Endodermal cell (in vitro differentiated cells): ENCODE measurements at regions not wholly inside any gene's neighbourhood (a gene's known extent, or its start where the extent isn't known, plus 50 kb on each side); places are given as distances from the start of the nearest gene placed in this dataset.

ENCODE experiments used
- DNase-seq: peaks from one replicate; pipeline ENCODE4 v3.0.0-alpha.2; 2017
- H3K27ac ChIP-seq: 2 replicates; pipeline ENCODE4 v1.5.1; 2013; ENCODE audit warnings: mild to moderate bottlenecking, low read depth, low read length, moderate library complexity
- H3K27me3 ChIP-seq: 2 replicates; pipeline ENCODE4 v1.6.1; 2013; ENCODE audit warnings: mild to moderate bottlenecking, low read length, moderate library complexity; ENCODE audit not compliant: insufficient read depth, control insufficient read depth, poor library complexity, severe bottlenecking
- H3K36me3 ChIP-seq: 2 replicates; pipeline ENCODE4 v1.7.0; 2013; ENCODE audit warnings: mild to moderate bottlenecking, low read length, moderate library complexity; ENCODE audit not compliant: control insufficient read depth, insufficient read depth
- H3K4me1 ChIP-seq: one replicate; pipeline ENCODE4 v1.7.0; 2013; ENCODE audit warnings: low read length; ENCODE audit not compliant: control insufficient read depth, insufficient read depth
- H3K4me3 ChIP-seq: 2 replicates; pipeline ENCODE4 v1.5.1; 2013; ENCODE audit warnings: mild to moderate bottlenecking, low read length, moderate library complexity
- H3K9ac ChIP-seq: 2 replicates; pipeline ENCODE4 v1.6.1; 2013; ENCODE audit warnings: mild to moderate bottlenecking, low read length, moderate library complexity; ENCODE audit not compliant: poor library complexity, severe bottlenecking; ENCODE audit errors: extremely low read depth
- H3K9me3 ChIP-seq: 2 replicates; pipeline ENCODE4 v1.6.1; 2013; ENCODE audit warnings: mild to moderate bottlenecking, low read length, moderate library complexity; ENCODE audit not compliant: control insufficient read depth
- H3K27ac Mint-ChIP-seq: 2 replicates; pipeline ENCODE4 v1.8.0; 2020; ENCODE audit warnings: mixed read lengths
- H3K27me3 Mint-ChIP-seq: 2 replicates; pipeline ENCODE4 v1.8.0; 2021; ENCODE audit warnings: mild to moderate bottlenecking, mixed read lengths; ENCODE audit not compliant: insufficient read depth
- H3K36me3 Mint-ChIP-seq: 2 replicates; pipeline ENCODE4 v1.8.0; 2020; ENCODE audit warnings: low read depth, mixed read lengths
- H3K4me1 Mint-ChIP-seq: 2 replicates; pipeline ENCODE4 v1.8.0; 2020; ENCODE audit warnings: mixed read lengths
- H3K4me3 Mint-ChIP-seq: 2 replicates; pipeline ENCODE4 v1.8.0; 2020; ENCODE audit warnings: mild to moderate bottlenecking, moderate library complexity, mixed read lengths
- H3K9me3 Mint-ChIP-seq: 2 replicates; pipeline ENCODE4 v1.8.0; 2020; ENCODE audit warnings: mild to moderate bottlenecking, mixed read lengths
- WGBS, 2 experiments: methylation state at CpG; one replicate each; pipeline versions ENCODE4 v1.1.5 to v1.1.7; 2013; ENCODE audit warnings: missing lambda C conversion rate in 2 of 2, mixed read lengths in 1 of 2; ENCODE audit not compliant: insufficient coverage in 1 of 2, insufficient read length in 1 of 2; 5-methylcytosine and 5-hydroxymethylcytosine counted together
- TF ChIP-seq, protein P1 (sequence below): fragments of 200-600 bp; sonication (generic); conservative IDR thresholded peaks from 2 replicates; pipeline ENCODE4 v1.5.0; 2021; ENCODE audit warnings: antibody characterized with exemption, mild to moderate bottlenecking

DNA sequence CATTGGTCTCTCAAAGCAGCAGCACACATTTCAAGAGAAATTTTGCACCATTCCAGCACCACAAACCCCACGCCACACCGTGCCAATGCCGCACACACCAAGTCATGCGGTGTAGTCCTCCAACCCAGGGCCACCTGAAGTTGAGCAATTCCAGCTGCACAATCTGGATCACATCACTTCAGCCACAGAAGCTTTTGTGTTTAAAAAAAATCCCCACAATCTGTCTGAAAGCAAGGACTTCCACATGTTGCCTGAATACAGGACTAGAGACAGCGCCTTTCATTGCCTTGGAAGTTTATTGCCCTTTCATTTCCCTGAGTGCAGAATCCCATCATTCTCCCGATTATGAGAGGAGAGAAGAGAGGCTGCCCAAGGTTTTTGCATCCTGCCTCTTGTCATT is 175.6 kb upstream of the BCL6 start:
- Mint-ChIP-seq H3K4me1 (peaks cover 12% of the 10 kb centered on the region), H3K9me3 (peaks cover 22% of the 10 kb centered on the region), H3K27ac (no peak overlapping the region), H3K4me3 (no peak overlapping the region), H3K27me3 (peaks cover 26% of the 10 kb centered on the region), H3K36me3 (no peaks in the 10 kb centered on the region)
- no peak overlapping the region for H3K9ac ChIP-seq
- H3K4me1 ChIP-seq: peaks cover 6% of the 10 kb centered on the region
- peaks cover 15% of the 10 kb centered on the region for H3K27me3 ChIP-seq
- H3K27ac ChIP-seq: no peak overlapping the region
- no peak for DNase-seq
- H3K36me3 ChIP-seq: no peaks in the 10 kb centered on the region
- H3K4me3 ChIP-seq: no peak overlapping the region
- TF ChIP-seq, protein P1, sequence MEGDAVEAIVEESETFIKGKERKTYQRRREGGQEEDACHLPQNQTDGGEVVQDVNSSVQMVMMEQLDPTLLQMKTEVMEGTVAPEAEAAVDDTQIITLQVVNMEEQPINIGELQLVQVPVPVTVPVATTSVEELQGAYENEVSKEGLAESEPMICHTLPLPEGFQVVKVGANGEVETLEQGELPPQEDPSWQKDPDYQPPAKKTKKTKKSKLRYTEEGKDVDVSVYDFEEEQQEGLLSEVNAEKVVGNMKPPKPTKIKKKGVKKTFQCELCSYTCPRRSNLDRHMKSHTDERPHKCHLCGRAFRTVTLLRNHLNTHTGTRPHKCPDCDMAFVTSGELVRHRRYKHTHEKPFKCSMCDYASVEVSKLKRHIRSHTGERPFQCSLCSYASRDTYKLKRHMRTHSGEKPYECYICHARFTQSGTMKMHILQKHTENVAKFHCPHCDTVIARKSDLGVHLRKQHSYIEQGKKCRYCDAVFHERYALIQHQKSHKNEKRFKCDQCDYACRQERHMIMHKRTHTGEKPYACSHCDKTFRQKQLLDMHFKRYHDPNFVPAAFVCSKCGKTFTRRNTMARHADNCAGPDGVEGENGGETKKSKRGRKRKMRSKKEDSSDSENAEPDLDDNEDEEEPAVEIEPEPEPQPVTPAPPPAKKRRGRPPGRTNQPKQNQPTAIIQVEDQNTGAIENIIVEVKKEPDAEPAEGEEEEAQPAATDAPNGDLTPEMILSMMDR: no peak
- 93 to 100% methylated on average over 6 of the region's 6 CpGs for WGBS, 2 experiments
- H3K9me3 ChIP-seq: peaks cover 12% of the 10 kb centered on the region

DNA sequence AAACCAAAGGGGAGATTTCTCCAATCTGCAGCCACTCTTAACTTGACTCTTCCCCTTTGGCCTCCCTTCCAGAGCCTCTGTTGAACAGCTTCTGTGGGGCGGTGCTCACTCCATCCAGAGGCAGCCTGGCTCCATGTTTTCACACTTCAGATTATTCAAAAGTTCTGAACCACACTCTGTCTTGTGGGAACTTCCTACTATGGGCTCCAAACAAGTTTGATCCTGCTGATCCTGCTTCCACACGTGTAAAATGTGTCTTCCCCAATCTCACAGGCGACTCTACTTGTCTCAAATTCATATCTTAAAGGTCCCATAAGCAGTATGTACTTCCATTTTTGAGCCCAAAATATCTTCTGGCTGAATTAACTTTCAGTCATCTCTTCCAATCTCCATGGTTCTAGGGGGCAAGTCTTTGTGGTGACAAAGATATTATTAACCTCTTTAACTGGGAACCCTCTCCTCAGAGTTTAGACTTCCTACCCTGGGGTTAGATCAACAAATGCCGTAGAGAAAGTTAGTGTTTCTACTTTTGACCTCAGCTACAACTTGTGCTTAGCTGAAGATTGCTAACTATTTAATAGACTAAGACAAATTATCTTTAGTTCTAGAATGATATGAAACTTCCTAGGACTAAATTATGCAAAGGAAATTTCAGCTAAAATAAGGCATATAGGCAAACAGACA is 176.3 kb upstream of the BCL6 start:
- H3K36me3 ChIP-seq: no peaks in the 10 kb centered on the region
- Mint-ChIP-seq H3K9me3 (peaks cover 22% of the 10 kb centered on the region), H3K27me3 (peaks cover 26% of the 10 kb centered on the region), H3K36me3 (no peaks in the 10 kb centered on the region), H3K4me1 (peaks cover 12% of the 10 kb centered on the region), H3K4me3 (no peak overlapping the region), H3K27ac (no peak overlapping the region)
- no peak overlapping the region for H3K9ac ChIP-seq
- H3K27me3 ChIP-seq: peaks cover 15% of the 10 kb centered on the region
- H3K9me3 ChIP-seq: peaks cover 12% of the 10 kb centered on the region
- WGBS, 2 experiments: 85 to 90% methylated on average over 3 to 4 of the region's 4 CpGs
- no peak for DNase-seq
- H3K27ac ChIP-seq: no peak overlapping the region
- no peak overlapping the region for H3K4me3 ChIP-seq
- peaks cover 6% of the 10 kb centered on the region for H3K4me1 ChIP-seq
- TF ChIP-seq, protein P1: no peak

DNA sequence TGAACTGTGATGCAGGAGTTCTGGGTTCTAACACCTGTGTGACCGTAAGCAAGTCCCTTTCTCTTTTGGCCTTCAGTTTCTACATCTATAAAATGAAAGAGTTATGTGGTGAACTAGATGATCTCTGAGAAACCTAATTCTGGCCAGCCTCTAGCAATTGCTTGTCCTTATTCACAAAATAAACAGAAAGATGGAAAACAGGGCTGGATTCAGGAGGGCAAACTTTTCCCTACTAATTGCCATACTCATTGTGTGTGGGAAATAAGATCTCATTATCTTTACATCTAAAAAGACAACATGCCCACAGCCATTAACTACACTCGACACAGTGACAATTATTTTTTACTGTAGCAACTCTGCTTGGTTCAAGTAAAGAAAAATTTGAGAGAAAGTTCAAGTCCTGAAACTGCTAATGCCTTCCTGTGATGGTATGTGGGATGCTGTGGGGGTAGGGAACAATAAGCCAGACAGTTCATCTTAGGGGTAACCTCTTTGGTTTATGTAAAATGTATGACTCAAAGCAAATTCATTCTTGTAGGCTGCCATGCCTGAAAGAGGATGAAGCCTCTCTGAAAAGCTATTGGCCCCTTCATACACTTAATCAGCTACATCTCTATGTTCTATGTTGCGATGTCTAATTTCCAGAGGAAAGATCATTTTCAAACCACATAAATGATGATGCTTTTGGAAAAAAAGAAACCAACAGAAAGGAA is 177.6 kb upstream of the BCL6 start:
- H3K27me3 Mint-ChIP-seq: peaks cover 25% of the 10 kb centered on the region
- 95 to 100% methylated on average over 1 to 3 of the region's 3 CpGs for WGBS, 2 experiments
- peaks cover 22% of the 10 kb centered on the region for H3K9me3 Mint-ChIP-seq
- Histone ChIP-seq H3K27me3 (peaks cover 15% of the 10 kb centered on the region), H3K36me3 (no peaks in the 10 kb centered on the region), H3K4me1 (peaks cover 6% of the 10 kb centered on the region), H3K9me3 (peaks cover 12% of the 10 kb centered on the region), H3K4me3 (no peak overlapping the region), H3K27ac (no peak overlapping the region), H3K9ac (no peak overlapping the region)
- no peak overlapping the region for H3K27ac Mint-ChIP-seq
- TF ChIP-seq, protein P1: no peak
- no peaks in the 10 kb centered on the region for H3K36me3 Mint-ChIP-seq
- no peak for DNase-seq
- peaks cover 10% of the 10 kb centered on the region for H3K4me1 Mint-ChIP-seq
- H3K4me3 Mint-ChIP-seq: no peak overlapping the region
